ENCODE measurements at regions not wholly inside any gene's neighbourhood (a gene's known extent, or its start where the extent isn't known, plus 50 kb on each side); places are given as distances from the start of the nearest gene placed in this dataset.

DNA sequence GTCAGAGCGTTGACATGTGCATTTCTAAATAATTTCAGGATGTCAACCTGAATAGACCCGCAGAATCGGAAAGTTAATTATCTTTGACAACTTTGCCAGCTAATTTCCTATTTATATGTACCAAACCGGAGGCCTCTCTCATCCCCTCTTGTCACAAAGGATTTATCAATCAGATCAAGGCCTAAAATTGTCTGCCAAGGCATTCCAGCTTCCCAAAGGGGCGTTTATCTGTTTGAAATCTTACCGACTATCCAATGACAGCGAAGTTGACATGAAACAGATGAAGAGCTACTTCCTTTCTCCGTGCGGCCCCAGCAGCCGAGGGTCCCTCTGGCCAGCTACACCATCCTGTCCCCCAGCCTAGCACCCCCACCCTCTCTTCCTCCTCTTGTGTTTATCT is 223.7 kb upstream of the DYNLRB2 start:
- DNase-seq (ENCODE audit: extremely low read depth, low read depth): no peak
- TF ChIP-seq, protein P1, sequence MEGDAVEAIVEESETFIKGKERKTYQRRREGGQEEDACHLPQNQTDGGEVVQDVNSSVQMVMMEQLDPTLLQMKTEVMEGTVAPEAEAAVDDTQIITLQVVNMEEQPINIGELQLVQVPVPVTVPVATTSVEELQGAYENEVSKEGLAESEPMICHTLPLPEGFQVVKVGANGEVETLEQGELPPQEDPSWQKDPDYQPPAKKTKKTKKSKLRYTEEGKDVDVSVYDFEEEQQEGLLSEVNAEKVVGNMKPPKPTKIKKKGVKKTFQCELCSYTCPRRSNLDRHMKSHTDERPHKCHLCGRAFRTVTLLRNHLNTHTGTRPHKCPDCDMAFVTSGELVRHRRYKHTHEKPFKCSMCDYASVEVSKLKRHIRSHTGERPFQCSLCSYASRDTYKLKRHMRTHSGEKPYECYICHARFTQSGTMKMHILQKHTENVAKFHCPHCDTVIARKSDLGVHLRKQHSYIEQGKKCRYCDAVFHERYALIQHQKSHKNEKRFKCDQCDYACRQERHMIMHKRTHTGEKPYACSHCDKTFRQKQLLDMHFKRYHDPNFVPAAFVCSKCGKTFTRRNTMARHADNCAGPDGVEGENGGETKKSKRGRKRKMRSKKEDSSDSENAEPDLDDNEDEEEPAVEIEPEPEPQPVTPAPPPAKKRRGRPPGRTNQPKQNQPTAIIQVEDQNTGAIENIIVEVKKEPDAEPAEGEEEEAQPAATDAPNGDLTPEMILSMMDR (IDR thresholded peaks at IDR 0.05; ENCODE audit: low read depth, low read length): no peak

DNA sequence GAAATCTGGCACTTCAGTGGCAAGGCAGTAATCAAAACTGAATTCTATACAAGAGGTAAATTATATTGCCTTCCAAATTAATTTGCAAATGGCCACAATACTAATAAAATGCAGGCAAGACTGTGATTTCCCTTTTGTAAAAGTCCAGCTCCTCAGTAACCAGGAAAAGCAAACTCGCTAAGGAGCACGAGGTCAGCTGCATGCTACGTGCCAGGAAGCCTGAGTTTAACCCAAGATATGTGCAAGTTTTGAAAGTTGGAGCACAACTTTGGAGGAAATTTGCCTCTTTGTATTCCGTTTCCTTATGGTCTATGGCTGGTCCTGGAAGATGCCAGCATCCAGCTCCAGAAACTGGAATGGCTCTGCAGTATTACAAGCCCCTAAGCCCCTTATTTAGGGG is 226.8 kb upstream of the DYNLRB2 start:
- no peak for DNase-seq (ENCODE audit: extremely low read depth, low read depth)
- TF ChIP-seq, protein P1 (IDR thresholded peaks at IDR 0.05; ENCODE audit: low read depth, low read length): no peak

DNA sequence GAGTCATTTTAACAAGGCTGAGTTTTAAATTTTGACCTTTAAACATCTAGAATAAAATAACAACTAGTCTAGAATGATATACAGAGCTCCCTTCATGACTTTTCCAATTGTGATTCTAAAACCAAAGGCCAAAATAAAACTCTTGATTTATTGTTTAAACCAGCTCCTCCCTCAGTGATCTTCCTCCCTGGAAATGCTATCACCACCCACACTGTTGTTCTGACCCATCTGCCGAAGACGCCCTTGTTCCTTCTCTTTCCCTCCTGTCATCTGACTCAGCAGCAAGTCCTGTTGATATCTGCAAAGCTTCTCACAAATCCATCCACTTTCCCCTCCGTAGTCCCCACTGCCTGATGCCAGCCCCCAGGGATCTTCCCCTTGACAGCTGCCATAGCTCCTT is 231.6 kb upstream of the DYNLRB2 start:
- no peak for DNase-seq (ENCODE audit: extremely low read depth, low read depth)
- TF ChIP-seq, protein P1 (IDR thresholded peaks at IDR 0.05; ENCODE audit: low read depth, low read length): no peak

DNA sequence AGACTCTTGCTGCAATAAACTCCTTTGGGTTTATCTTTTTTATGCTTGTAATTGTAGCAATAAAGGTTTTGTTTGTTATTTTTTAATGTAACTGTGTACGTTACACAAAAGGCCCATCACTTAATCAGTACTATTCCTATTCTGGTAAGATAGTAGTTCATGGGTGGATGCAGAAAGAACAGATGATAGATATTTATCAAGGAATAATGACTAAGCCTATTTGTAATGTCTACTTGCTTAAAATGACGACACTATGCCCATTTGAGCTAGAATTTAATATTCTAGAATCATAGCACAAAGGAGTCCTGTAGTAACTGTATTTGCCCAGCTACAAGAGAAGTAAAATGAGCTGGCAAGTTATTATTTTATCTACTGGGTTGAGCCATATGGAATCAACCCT is 235.4 kb upstream of the DYNLRB2 start:
- DNase-seq (ENCODE audit: extremely low read depth, low read depth): no peak
- TF ChIP-seq, protein P1 (IDR thresholded peaks at IDR 0.05; ENCODE audit: low read depth, low read length): no peak

DNA sequence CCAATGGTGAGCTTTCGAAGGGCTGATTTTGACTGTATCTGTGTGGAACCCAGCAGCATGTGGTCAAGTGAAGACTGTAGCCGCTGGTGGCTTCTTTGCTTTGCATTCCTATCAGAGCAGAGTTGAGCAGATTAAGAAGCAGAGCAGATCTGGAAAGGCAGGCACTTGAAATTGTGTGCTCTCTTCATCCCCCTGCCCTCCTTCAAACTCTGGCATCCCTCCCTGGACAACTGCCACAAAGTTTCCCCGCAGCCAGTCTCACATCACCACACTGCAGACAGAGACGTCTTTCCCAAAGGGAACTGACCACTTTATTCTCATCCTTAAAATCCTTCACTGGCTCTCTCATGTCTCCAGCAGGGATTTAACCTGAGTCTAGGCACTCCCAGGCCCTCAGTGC is 237.1 kb upstream of the DYNLRB2 start:
- TF ChIP-seq, protein P1 (IDR thresholded peaks at IDR 0.05; ENCODE audit: low read depth, low read length): no peak
- DNase-seq (ENCODE audit: extremely low read depth, low read depth): no peak

DNA sequence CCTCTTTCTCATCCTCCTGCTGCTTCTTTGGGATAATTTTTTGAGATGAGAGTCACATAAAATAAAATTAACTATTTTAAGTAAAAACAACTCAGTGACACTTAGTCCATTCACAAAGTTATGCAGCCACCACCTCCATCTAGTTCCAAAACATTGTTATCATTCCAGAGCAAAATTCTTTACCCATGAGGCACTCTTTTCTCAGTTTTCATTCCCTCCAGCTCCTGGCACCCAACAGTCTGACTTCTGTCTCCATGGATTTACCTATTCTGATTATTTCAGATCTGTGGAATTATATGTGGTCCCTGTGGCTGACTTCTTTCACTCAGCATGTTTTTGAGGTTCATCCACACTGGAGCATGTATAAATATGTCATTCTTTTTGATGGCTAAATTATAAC is 239.9 kb upstream of the DYNLRB2 start:
- no peak for DNase-seq (ENCODE audit: extremely low read depth, low read depth)
- TF ChIP-seq, protein P1 (IDR thresholded peaks at IDR 0.05; ENCODE audit: low read depth, low read length): no peak

DNA sequence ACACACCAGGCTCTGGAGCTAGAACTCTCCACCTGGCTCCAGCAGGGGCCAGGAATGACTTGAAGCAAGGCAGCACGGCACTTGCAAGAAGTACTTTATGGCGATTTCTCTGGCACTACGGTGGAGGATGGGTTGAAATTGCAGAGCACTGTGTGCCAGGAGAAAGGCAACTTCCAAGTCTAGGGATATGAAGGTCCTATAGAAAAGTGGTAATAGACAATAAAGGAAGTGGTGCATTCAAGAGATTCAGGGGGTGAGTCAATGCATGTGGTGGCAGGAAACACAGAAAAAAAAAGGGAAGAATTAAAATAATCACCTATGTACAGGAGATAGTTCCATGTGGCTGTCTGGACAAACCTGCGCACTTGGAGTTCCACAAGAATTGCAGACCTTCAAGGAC is 240.3 kb upstream of the DYNLRB2 start:
- TF ChIP-seq, protein P1 (IDR thresholded peaks at IDR 0.05; ENCODE audit: low read depth, low read length): no peak
- no peak for DNase-seq (ENCODE audit: extremely low read depth, low read depth)
